ENCODE measurements at regions not wholly inside any gene's neighbourhood (a gene's known extent, or its start where the extent isn't known, plus 50 kb on each side); places are given as distances from the start of the nearest gene placed in this dataset.

DNA sequence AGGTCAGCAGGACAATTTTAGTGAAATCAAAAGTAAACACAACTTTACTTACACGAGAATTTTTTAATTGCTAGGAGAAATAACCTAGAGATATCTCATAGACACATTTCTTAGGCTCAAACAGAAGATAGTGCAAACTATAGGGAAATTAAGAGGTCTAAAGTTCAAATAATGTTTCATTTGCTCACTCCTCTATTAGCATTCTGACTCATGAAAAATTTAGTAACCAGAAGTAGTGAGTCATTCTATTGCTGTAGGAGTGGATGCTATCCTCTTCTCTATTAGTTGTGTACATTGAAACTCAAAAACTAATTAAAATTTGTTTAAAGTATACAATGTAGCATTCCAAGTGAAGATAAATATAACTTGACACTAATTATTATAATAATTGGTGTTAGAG lies 908.3 kb upstream of the TMEFF2 start:
- no peak overlapping the region for H3K9ac ChIP-seq (ENCODE audit: low read depth, low read length, poor library complexity, severe bottlenecking)
- H3K4me2 ChIP-seq (ENCODE audit: low read depth, low read length, poor library complexity, severe bottlenecking): no peak overlapping the region
- H3K27me3 ChIP-seq (ENCODE audit: insufficient read depth, low read length, poor library complexity, severe bottlenecking): no peaks in the 10 kb centered on the region
- H3K9me3 ChIP-seq (ENCODE audit: insufficient read depth, low read depth, low read length): no peaks in the 10 kb centered on the region
- H3F3A ChIP-seq (ENCODE audit: low read depth): no peaks in the 10 kb centered on the region
- no peak for TF ChIP-seq EZH2phosphoT487 (IDR thresholded peaks at IDR 0.05; ENCODE audit: borderline replicate concordance)
- TF ChIP-seq, protein P1, sequence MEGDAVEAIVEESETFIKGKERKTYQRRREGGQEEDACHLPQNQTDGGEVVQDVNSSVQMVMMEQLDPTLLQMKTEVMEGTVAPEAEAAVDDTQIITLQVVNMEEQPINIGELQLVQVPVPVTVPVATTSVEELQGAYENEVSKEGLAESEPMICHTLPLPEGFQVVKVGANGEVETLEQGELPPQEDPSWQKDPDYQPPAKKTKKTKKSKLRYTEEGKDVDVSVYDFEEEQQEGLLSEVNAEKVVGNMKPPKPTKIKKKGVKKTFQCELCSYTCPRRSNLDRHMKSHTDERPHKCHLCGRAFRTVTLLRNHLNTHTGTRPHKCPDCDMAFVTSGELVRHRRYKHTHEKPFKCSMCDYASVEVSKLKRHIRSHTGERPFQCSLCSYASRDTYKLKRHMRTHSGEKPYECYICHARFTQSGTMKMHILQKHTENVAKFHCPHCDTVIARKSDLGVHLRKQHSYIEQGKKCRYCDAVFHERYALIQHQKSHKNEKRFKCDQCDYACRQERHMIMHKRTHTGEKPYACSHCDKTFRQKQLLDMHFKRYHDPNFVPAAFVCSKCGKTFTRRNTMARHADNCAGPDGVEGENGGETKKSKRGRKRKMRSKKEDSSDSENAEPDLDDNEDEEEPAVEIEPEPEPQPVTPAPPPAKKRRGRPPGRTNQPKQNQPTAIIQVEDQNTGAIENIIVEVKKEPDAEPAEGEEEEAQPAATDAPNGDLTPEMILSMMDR (conservative IDR thresholded peaks at IDR 0.05; ENCODE audit: low read length): no peak
- H4K20me1 ChIP-seq (ENCODE audit: insufficient read depth, low read length, poor library complexity, severe bottlenecking): no peaks in the 10 kb centered on the region
- no peaks in the 10 kb centered on the region for H3K4me1 ChIP-seq (ENCODE audit: insufficient read depth, low read length, poor library complexity, severe bottlenecking)
- H3K4me3 ChIP-seq (ENCODE audit: low read length, poor library complexity, severe bottlenecking): no peak overlapping the region
- H3K9me2 ChIP-seq (replicated peaks; ENCODE audit: low read depth, low read length): no peaks in the 10 kb centered on the region
- no peak overlapping the region for H2AFZ ChIP-seq (ENCODE audit: low read length)
- no peaks in the 10 kb centered on the region for H3K36me3 ChIP-seq (ENCODE audit: insufficient read depth, low read length)
- H3K79me2 ChIP-seq (ENCODE audit: insufficient read depth, low read length): no peaks in the 10 kb centered on the region

DNA sequence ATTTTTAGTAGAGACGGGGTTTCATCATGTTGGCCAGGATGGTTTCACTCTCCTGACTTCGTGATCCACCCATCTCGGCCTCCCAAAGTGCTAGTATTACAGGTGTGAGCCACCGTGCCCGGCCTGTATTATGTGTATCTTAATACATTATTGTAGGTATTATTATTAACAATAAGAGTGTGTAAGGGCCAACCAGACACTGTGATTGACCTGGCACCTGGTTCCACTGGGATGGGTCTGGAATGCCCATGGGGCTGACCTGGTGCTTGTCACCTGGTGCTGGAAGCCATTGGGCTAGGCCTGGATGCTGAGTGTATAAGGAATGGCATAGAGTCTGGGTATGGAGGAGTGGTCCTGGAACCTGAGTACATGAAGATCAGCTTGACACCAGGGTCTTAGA lies 906.9 kb upstream of the TMEFF2 start:
- no peak overlapping the region for H3K4me3 ChIP-seq (ENCODE audit: low read length, poor library complexity, severe bottlenecking)
- no peaks in the 10 kb centered on the region for H3K9me2 ChIP-seq (replicated peaks; ENCODE audit: low read depth, low read length)
- no peaks in the 10 kb centered on the region for H4K20me1 ChIP-seq (ENCODE audit: insufficient read depth, low read length, poor library complexity, severe bottlenecking)
- H3K9ac ChIP-seq (ENCODE audit: low read depth, low read length, poor library complexity, severe bottlenecking): no peak overlapping the region
- no peaks in the 10 kb centered on the region for H3F3A ChIP-seq (ENCODE audit: low read depth)
- H2AFZ ChIP-seq (ENCODE audit: low read length): no peak overlapping the region
- TF ChIP-seq, protein P1 (conservative IDR thresholded peaks at IDR 0.05; ENCODE audit: low read length): no peak
- TF ChIP-seq EZH2phosphoT487 (IDR thresholded peaks at IDR 0.05; ENCODE audit: borderline replicate concordance): no peak
- no peaks in the 10 kb centered on the region for H3K79me2 ChIP-seq (ENCODE audit: insufficient read depth, low read length)
- no peaks in the 10 kb centered on the region for H3K9me3 ChIP-seq (ENCODE audit: insufficient read depth, low read depth, low read length)
- H3K4me1 ChIP-seq (ENCODE audit: insufficient read depth, low read length, poor library complexity, severe bottlenecking): no peaks in the 10 kb centered on the region
- no peaks in the 10 kb centered on the region for H3K36me3 ChIP-seq (ENCODE audit: insufficient read depth, low read length)
- H3K4me2 ChIP-seq (ENCODE audit: low read depth, low read length, poor library complexity, severe bottlenecking): no peak overlapping the region
- H3K27me3 ChIP-seq (ENCODE audit: insufficient read depth, low read length, poor library complexity, severe bottlenecking): no peaks in the 10 kb centered on the region

DNA sequence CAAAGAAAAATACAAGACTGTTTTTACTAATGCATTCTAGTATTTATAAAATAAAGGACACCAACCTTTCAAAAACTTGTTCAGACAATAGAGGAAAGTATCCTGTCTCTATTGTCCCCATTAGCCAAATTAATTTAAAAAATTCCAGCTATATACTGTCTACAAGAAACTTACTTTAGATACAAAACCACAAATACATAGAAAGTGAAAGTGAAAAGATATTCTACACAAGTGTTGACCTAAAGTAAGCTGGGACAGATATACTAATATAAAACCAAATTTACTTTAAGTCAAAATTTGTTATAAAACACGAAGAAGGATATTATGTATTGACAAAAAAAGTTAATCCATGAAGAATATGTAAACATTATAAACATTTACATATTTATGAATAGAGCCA lies 893.3 kb upstream of the TMEFF2 start:
- peak overlapping the region; percentile 40 for H3K4me2 ChIP-seq (ENCODE audit: low read depth, low read length, poor library complexity, severe bottlenecking)

More for the DNA sequence above, 893.3 kb upstream of the TMEFF2 start:
- Histone ChIP-seq H3K4me1 (ENCODE audit: insufficient read depth, low read length, poor library complexity, severe bottlenecking) (no peaks in the 10 kb centered on the region), H3K79me2 (ENCODE audit: insufficient read depth, low read length) (no peaks in the 10 kb centered on the region), H3K27me3 (ENCODE audit: insufficient read depth, low read length, poor library complexity, severe bottlenecking) (no peaks in the 10 kb centered on the region), H4K20me1 (ENCODE audit: insufficient read depth, low read length, poor library complexity, severe bottlenecking) (no peaks in the 10 kb centered on the region), H3K4me3 (ENCODE audit: low read length, poor library complexity, severe bottlenecking) (peak overlapping the region; percentile 28), H3F3A (ENCODE audit: low read depth) (no peaks in the 10 kb centered on the region), H3K9me3 (ENCODE audit: insufficient read depth, low read depth, low read length) (no peaks in the 10 kb centered on the region), H3K36me3 (ENCODE audit: insufficient read depth, low read length) (no peaks in the 10 kb centered on the region), H3K9ac (ENCODE audit: low read depth, low read length, poor library complexity, severe bottlenecking) (no peak overlapping the region), H2AFZ (ENCODE audit: low read length) (no peak overlapping the region), H3K9me2 (replicated peaks; ENCODE audit: low read depth, low read length) (no peaks in the 10 kb centered on the region)
- TF ChIP-seq, protein P1 (conservative IDR thresholded peaks at IDR 0.05; ENCODE audit: low read length): no peak
- TF ChIP-seq EZH2phosphoT487 (IDR thresholded peaks at IDR 0.05; ENCODE audit: borderline replicate concordance): no peak
